ENCODE measurements at regions not wholly inside any gene's neighbourhood (a gene's known extent, or its start where the extent isn't known, plus 50 kb on each side); places are given as distances from the start of the nearest gene placed in this dataset.

GRCh38 chr9:2461892-2462291 is 159.7 kb upstream of the VLDLR start:
- Histone ChIP-seq H3K27me3 (no peaks in the 10 kb centered on the region), H3K27ac (no peak overlapping the region), H3K4me3 (no peak overlapping the region), H3K36me3 (no peaks in the 10 kb centered on the region), H3K9me3 (no peaks in the 10 kb centered on the region), H3K4me1 (peaks cover 0 to 11% (median 3%) of the 10 kb centered on the region in 4 donors)
- intact Hi-C loops (cut with DNase I; ENCODE audit: low total_unique reads): no loop called here
- in situ Hi-C loops (cut with MboI; ENCODE audit: low pct_ligation_motif_present in 1 of 4, low pct_unique_long_range_greater_than_20kb in 1 of 4, low sequenced_read_pairs in 3 of 4): no loop called here
- no peak for DNase-seq
- WGBS, 2 donors (ENCODE audit: low coverage in 1 of 2): 72 to 84% methylated on average over 5 of the region's 5 CpGs
- TF ChIP-seq POLR2A (IDR thresholded peaks at IDR 0.05): no peak
- no peak for TF ChIP-seq POLR2AphosphoS5 (IDR thresholded peaks at IDR 0.05)
- TF ChIP-seq EP300 (IDR thresholded peaks at IDR 0.05; ENCODE audit: low read depth): no peak
- TF ChIP-seq CTCF (IDR thresholded peaks at IDR 0.05): no peak

GRCh38 chr9:2464624-2465023 is 157.0 kb upstream of the VLDLR start:
- Histone ChIP-seq H3K27me3 (no peaks in the 10 kb centered on the region), H3K9me3 (no peaks in the 10 kb centered on the region), H3K4me3 (no peak overlapping the region), H3K27ac (no peak overlapping the region), H3K4me1 (peaks cover 0 to 21% (median 8%) of the 10 kb centered on the region in 4 donors), H3K36me3 (no peaks in the 10 kb centered on the region)
- intact Hi-C loops (cut with DNase I; ENCODE audit: low total_unique reads): no loop called here
- DNase-seq: no peak
- WGBS, 2 donors (ENCODE audit: low coverage in 1 of 2): 72 to 88% methylated on average over 2 of the region's 2 CpGs
- TF ChIP-seq EP300 (IDR thresholded peaks at IDR 0.05; ENCODE audit: low read depth): no peak
- no peak for TF ChIP-seq CTCF (IDR thresholded peaks at IDR 0.05)
- no peak for TF ChIP-seq POLR2AphosphoS5 (IDR thresholded peaks at IDR 0.05)
- TF ChIP-seq POLR2A (IDR thresholded peaks at IDR 0.05): no peak
- in situ Hi-C loops (cut with MboI; ENCODE audit: low pct_ligation_motif_present in 1 of 4, low pct_unique_long_range_greater_than_20kb in 1 of 4, low sequenced_read_pairs in 3 of 4): no loop called here

GRCh38 chr9:2465516-2465915 is 156.1 kb upstream of the VLDLR start:
- no peaks in the 10 kb centered on the region for H3K27me3 ChIP-seq
- H3K4me1 ChIP-seq: peaks cover 0 to 21% (median 8%) of the 10 kb centered on the region in 4 donors
- in situ Hi-C loops (cut with MboI; ENCODE audit: low pct_ligation_motif_present in 1 of 4, low pct_unique_long_range_greater_than_20kb in 1 of 4, low sequenced_read_pairs in 3 of 4): no loop called here
- no peaks in the 10 kb centered on the region for H3K9me3 ChIP-seq
- 54 to 61% methylated on average over 2 of the region's 2 CpGs for WGBS, 2 donors (ENCODE audit: low coverage in 1 of 2)
- peak overlapping the region; percentile 45 to 75 (median 66) for H3K27ac ChIP-seq
- H3K36me3 ChIP-seq: no peaks in the 10 kb centered on the region
- intact Hi-C loops (cut with DNase I; ENCODE audit: low total_unique reads): no loop called here
- no peak overlapping the region for H3K4me3 ChIP-seq
- no peak for DNase-seq
- no peak for TF ChIP-seq CTCF (IDR thresholded peaks at IDR 0.05)

GRCh38 chr9:2465921-2466460 is 155.6 kb upstream of the VLDLR start:
- TF ChIP-seq POLR2A (IDR thresholded peaks at IDR 0.05) (no peak), POLR2AphosphoS5 (IDR thresholded peaks at IDR 0.05) (peak in 1 of 3 donors; percentile 44)
- intact Hi-C loops (cut with DNase I; ENCODE audit: low total_unique reads): no loop called here
- Histone ChIP-seq H3K27ac (peak overlapping the region; percentile 45 to 75 (median 66)), H3K4me3 (no peak overlapping the region), H3K36me3 (no peaks in the 10 kb centered on the region), H3K4me1 (peaks cover 0 to 21% (median 8%) of the 10 kb centered on the region in 4 donors), H3K9me3 (no peaks in the 10 kb centered on the region), H3K27me3 (no peaks in the 10 kb centered on the region)
- peak; percentile 10 for DNase-seq
- in situ Hi-C loops (cut with MboI; ENCODE audit: low pct_ligation_motif_present in 1 of 4, low pct_unique_long_range_greater_than_20kb in 1 of 4, low sequenced_read_pairs in 3 of 4): no loop called here
- WGBS, 2 donors (ENCODE audit: low coverage in 1 of 2): 22 to 44% methylated on average over 1 of the region's 1 CpG

- H3K27me3 ChIP-seq: no peaks in the 10 kb centered on the region
- H3K9me3 ChIP-seq: no peaks in the 10 kb centered on the region
- H3K36me3 ChIP-seq: no peaks in the 10 kb centered on the region
- TF ChIP-seq EP300 (IDR thresholded peaks at IDR 0.05; ENCODE audit: low read depth): no peak
- TF ChIP-seq CTCF (IDR thresholded peaks at IDR 0.05): no peak
- no peak for TF ChIP-seq POLR2AphosphoS5 (IDR thresholded peaks at IDR 0.05)
- no peak for TF ChIP-seq POLR2A (IDR thresholded peaks at IDR 0.05)
- in situ Hi-C loops (cut with MboI; ENCODE audit: low pct_ligation_motif_present in 1 of 4, low pct_unique_long_range_greater_than_20kb in 1 of 4, low sequenced_read_pairs in 3 of 4): no loop called here
- 47 to 67% methylated on average over 3 to 6 of the region's 6 CpGs for WGBS, 2 donors (ENCODE audit: low coverage in 1 of 2)
- DNase-seq: peak; percentile 12
- peak overlapping the region; percentile 5 to 39 (median 22) for H3K27ac ChIP-seq
- intact Hi-C loops (cut with DNase I; ENCODE audit: low total_unique reads): no loop called here
- H3K4me3 ChIP-seq: no peak overlapping the region
- H3K4me1 ChIP-seq: peaks cover 0 to 21% (median 8%) of the 10 kb centered on the region in 4 donors
These were observed 154.9 kb upstream of the VLDLR start for GRCh38 chr9:2466703-2467102.

All from transverse colon (tissue), 4 donors.